CD4-positive, alpha-beta T cell (primary cell): ENCODE measurements at regions not wholly inside any gene's neighbourhood (a gene's known extent, or its start where the extent isn't known, plus 50 kb on each side); places are given as distances from the start of the nearest gene placed in this dataset.

Experiments
- ATAC-seq: fragments of 200-7000 bp; cut with Tn5 transposase; one replicate; pipeline ENCODE4 v1.10.0; 2022; ENCODE audit warnings: mild to moderate bottlenecking; ENCODE audit not compliant: poor library complexity
- CTCF ChIA-PET: fragments of 350-600 bp; sonication (Branson Sonifier 250); formaldehyde crosslinking; loops from one replicate; lab custom pipeline; 2021; ENCODE audit warnings: antibody characterized with exemption, inconsistent platforms; lab: Charles Lee
- POLR2A ChIA-PET: fragments of 350-600 bp; sonication (Branson Sonifier 250); formaldehyde crosslinking; loops from one replicate; lab custom pipeline; 2021; ENCODE audit warnings: antibody characterized with exemption, inconsistent platforms; lab: Charles Lee
- DNase-seq, 14 experiments: peaks; one replicate each; pipeline ENCODE4 v3.0.0-alpha.2; 2013 to 2020; ENCODE audit warnings: mixed read lengths in 2 of 14
- H3K27ac ChIP-seq, 2 donors: one replicate each; pipeline versions ENCODE4 v1.5.1 to v1.7.0; 2013; ENCODE audit warnings: low read length in 2 of 2, low read depth in 1 of 2, mild to moderate bottlenecking in 1 of 2
- H3K27me3 ChIP-seq, 2 experiments: 1 replicate in 1 of 2; 2 replicates in 1 of 2; pipeline versions ENCODE4 v1.6.1 to v1.7.0; 2013; ENCODE audit warnings: low read length in 2 of 2, control low read depth in 1 of 2, mild to moderate bottlenecking in 1 of 2, moderate library complexity in 1 of 2; ENCODE audit not compliant: insufficient read depth in 2 of 2, control insufficient read depth in 1 of 2
- H3K36me3 ChIP-seq: one replicate; pipeline ENCODE4 v1.6.1; 2013; ENCODE audit warnings: low read length, control low read depth; ENCODE audit not compliant: insufficient read depth
- H3K4me1 ChIP-seq: one replicate; pipeline ENCODE4 v1.6.1; 2013; ENCODE audit warnings: low read length, control low read depth; ENCODE audit not compliant: insufficient read depth
- H3K4me3 ChIP-seq: one replicate; pipeline ENCODE4 v1.5.1; 2013; ENCODE audit warnings: mild to moderate bottlenecking, low read length, moderate library complexity
- H3K9me3 ChIP-seq, 2 experiments: 1 replicate in 1 of 2; 2 replicates in 1 of 2; pipeline versions ENCODE4 v1.6.1 to v1.7.0; 2013; ENCODE audit warnings: low read length in 2 of 2, mild to moderate bottlenecking in 2 of 2, control low read depth in 1 of 2, moderate library complexity in 1 of 2; ENCODE audit not compliant: control insufficient read depth in 1 of 2, insufficient read depth in 1 of 2
- H3K27ac Mint-ChIP-seq: one replicate; pipeline ENCODE4 v1.8.0; 2020; ENCODE audit warnings: mixed read lengths
- H3K27me3 Mint-ChIP-seq: one replicate; pipeline ENCODE4 v1.8.0; 2021; ENCODE audit warnings: mixed read lengths
- H3K36me3 Mint-ChIP-seq: one replicate; pipeline ENCODE4 v1.8.0; 2021; ENCODE audit warnings: low read depth, mixed read lengths
- H3K4me1 Mint-ChIP-seq: one replicate; pipeline ENCODE4 v1.8.0; 2021; ENCODE audit warnings: low read depth, mixed read lengths
- H3K4me3 Mint-ChIP-seq: one replicate; pipeline ENCODE4 v1.8.0; 2020; ENCODE audit warnings: mild to moderate bottlenecking, mixed read lengths
- H3K9me3 Mint-ChIP-seq: one replicate; pipeline ENCODE4 v1.8.0; 2020; ENCODE audit warnings: mixed read lengths
- intact Hi-C, 2 experiments: fragments of 100-400 bp; cut with DNase I in 1 of 2; cut with micrococcal nuclease in 1 of 2; formaldehyde crosslinking; loops; one replicate each; pipeline versions ENCODE4 v1.15.1 to v1.9.0; 2023 to 2025; cut with DNase I, micrococcal nuclease
- TF ChIP-seq, protein P1 (sequence below): fragments of 200-600 bp; IDR thresholded peaks from one replicate; pipeline ENCODE4 v1.8.0; 2022; ENCODE audit warnings: antibody characterized with exemption, mild to moderate bottlenecking

DNA sequence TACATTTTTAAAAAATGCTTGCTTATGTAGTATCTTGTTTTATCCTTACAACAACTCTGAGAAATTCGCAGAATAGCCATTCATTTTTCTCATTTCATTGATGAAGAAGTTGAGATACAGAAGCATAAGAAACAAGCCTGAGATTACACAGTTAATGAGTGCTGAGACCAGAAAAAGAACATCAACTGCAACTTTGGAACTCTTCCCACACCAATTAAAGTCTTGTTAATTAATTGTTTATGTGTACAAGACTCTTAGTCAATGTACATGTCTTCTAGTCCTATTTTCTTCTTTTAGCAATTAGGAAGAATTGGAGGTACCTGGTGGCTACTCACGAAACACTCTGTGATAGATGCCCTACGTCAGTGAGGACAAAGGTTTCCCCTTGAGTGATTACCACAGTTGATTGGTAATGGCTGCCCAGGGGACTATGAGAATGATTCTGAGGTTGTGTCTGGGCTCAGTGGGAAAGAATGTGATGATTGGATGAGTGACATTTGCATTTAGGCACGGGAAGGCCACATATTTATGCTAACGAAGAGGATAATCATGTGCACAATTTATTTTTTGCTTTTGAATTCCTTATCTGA is 187.4 kb upstream of the KCNK2 start:
- no peak overlapping the region for H3K27ac ChIP-seq
- intact Hi-C loops, result no loop called here

DNA sequence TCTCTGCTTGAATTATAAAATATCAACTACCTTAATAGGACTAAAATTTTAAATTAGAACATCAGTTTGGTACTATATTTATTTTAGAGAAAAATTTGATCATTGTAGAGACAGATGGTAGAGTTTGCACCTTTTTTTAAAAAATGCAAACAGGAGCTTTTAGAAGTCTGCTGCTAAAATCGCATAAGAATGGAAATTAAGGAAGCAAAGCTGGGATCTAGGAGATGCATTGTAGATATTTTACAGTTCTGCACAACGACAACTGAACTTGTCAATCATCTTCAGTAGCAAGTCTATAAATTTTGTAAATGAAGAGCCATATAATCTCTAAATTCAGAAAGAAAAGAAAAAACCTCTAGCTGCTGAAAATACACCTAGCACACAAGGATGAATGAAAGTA is 185.6 kb upstream of the KCNK2 start:
- H3K36me3 ChIP-seq, result no peaks in the 10 kb centered on the region
- intact Hi-C loops, result no loop called here
- H3K27ac ChIP-seq, result no peak overlapping the region
- H3K4me3 ChIP-seq, result no peak overlapping the region
- no peak for ATAC-seq
- ChIA-PET POLR2A (no interaction called here), CTCF (no interaction called here)
- no peaks in the 10 kb centered on the region for H3K27me3 ChIP-seq
- no peak overlapping the region for H3K27ac Mint-ChIP-seq
- H3K27me3 Mint-ChIP-seq, result no peaks in the 10 kb centered on the region
- no peaks in the 10 kb centered on the region for H3K9me3 ChIP-seq
- no peak overlapping the region for H3K4me3 Mint-ChIP-seq
- no peaks in the 10 kb centered on the region for H3K36me3 Mint-ChIP-seq
- no peaks in the 10 kb centered on the region for H3K4me1 ChIP-seq
- H3K4me1 Mint-ChIP-seq, result no peaks in the 10 kb centered on the region
- H3K9me3 Mint-ChIP-seq, result no peaks in the 10 kb centered on the region
- no peak for DNase-seq
- TF ChIP-seq, protein P1, sequence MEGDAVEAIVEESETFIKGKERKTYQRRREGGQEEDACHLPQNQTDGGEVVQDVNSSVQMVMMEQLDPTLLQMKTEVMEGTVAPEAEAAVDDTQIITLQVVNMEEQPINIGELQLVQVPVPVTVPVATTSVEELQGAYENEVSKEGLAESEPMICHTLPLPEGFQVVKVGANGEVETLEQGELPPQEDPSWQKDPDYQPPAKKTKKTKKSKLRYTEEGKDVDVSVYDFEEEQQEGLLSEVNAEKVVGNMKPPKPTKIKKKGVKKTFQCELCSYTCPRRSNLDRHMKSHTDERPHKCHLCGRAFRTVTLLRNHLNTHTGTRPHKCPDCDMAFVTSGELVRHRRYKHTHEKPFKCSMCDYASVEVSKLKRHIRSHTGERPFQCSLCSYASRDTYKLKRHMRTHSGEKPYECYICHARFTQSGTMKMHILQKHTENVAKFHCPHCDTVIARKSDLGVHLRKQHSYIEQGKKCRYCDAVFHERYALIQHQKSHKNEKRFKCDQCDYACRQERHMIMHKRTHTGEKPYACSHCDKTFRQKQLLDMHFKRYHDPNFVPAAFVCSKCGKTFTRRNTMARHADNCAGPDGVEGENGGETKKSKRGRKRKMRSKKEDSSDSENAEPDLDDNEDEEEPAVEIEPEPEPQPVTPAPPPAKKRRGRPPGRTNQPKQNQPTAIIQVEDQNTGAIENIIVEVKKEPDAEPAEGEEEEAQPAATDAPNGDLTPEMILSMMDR, result no peak

More for the DNA sequence above, 187.4 kb upstream of the KCNK2 start:
- ChIA-PET CTCF (no interaction called here), POLR2A (no interaction called here)
- DNase-seq, result no peak
- no peak overlapping the region for H3K27ac Mint-ChIP-seq
- H3K4me3 Mint-ChIP-seq, result no peak overlapping the region
- H3K36me3 Mint-ChIP-seq, result no peaks in the 10 kb centered on the region
- TF ChIP-seq, protein P1, result no peak
- Histone ChIP-seq H3K36me3 (no peaks in the 10 kb centered on the region), H3K4me3 (no peak overlapping the region), H3K4me1 (no peaks in the 10 kb centered on the region), H3K27me3 (no peaks in the 10 kb centered on the region), H3K9me3 (no peaks in the 10 kb centered on the region)
- no peak for ATAC-seq
- H3K4me1 Mint-ChIP-seq, result no peaks in the 10 kb centered on the region
- no peaks in the 10 kb centered on the region for H3K9me3 Mint-ChIP-seq
- H3K27me3 Mint-ChIP-seq, result no peaks in the 10 kb centered on the region

DNA sequence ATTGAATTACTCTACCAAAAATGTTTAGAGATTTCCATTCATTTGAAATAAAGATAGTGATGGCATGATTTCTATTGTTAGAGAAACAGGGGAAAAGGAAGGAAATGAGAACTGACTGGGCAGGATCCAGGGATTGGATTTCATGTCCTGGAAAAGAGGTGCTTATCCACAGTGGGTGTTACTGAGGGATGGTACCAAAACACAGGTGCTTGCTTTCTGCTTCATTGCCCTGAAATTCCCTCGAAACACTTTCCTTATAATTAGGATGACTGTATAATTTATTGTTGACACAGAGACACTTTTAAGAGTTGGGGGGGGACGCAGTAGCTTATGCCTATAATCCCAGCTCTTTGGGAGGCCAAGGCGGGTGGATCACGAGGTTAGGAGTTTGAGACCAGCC is 185.0 kb upstream of the KCNK2 start:
- CTCF ChIA-PET, result no interaction called here
- H3K4me3 ChIP-seq, result no peak overlapping the region
- Mint-ChIP-seq H3K4me1 (no peaks in the 10 kb centered on the region), H3K4me3 (no peak overlapping the region), H3K9me3 (no peaks in the 10 kb centered on the region), H3K36me3 (no peaks in the 10 kb centered on the region), H3K27me3 (no peaks in the 10 kb centered on the region), H3K27ac (no peak overlapping the region)
- ATAC-seq, result no peak
- POLR2A ChIA-PET, result no interaction called here
- no peaks in the 10 kb centered on the region for H3K4me1 ChIP-seq
- no peaks in the 10 kb centered on the region for H3K36me3 ChIP-seq
- intact Hi-C loops, result no loop called here
- H3K27me3 ChIP-seq, result no peaks in the 10 kb centered on the region
- TF ChIP-seq, protein P1, result no peak
- H3K9me3 ChIP-seq, result no peaks in the 10 kb centered on the region
- H3K27ac ChIP-seq, result no peak overlapping the region
- no peak for DNase-seq
